K562 (cell line): ENCODE measurements at regions not wholly inside any gene's neighbourhood (a gene's known extent, or its start where the extent isn't known, plus 50 kb on each side); places are given as distances from the start of the nearest gene placed in this dataset.

Experiments
- ATAC-seq: fragments of 200-7000 bp; cut with Tn5 transposase; 3 replicates; pipeline ENCODE4 v1.9.1; 2020; ENCODE audit warnings: moderate library complexity
- BruUV-seq: library from RNA; stranded (reverse); fragments of 400-500 nt; replicated peaks from 2 replicates; lab custom pipeline; 2021; lab: Mats Ljungman, UMichigan
- CTCF ChIA-PET: fragments of 300-600 bp; formaldehyde crosslinking; extraction: SDS; loops from one replicate; lab custom pipeline; 2021; ENCODE audit warnings: low intra/inter-chr PET ratio; lab: Yijun Ruan, JAX
- POLR2A ChIA-PET: fragments of 300-600, 350-650 bp; sonication (Branson Sonifier 250); formaldehyde crosslinking; extraction: SDS; loops from one replicate; lab custom pipeline; 2021; ENCODE audit warnings: antibody characterized with exemption, inconsistent platforms; lab: Yijun Ruan, JAX
- DNase-seq, 4 experiments: peaks; one replicate each; pipeline versions ENCODE4 v3.0.0 to v3.0.0-alpha.2; 2011 to 2018; ENCODE audit warnings: low spot score in 3 of 4, mixed read lengths in 3 of 4; ENCODE audit errors: extremely low read depth in 1 of 4
- FAIRE-seq: peaks from 2 replicates; lab custom pipeline; 2011; peaks lifted over from hg19 to GRCh38; lab: Jason Lieb, UNC
- H2AFZ ChIP-seq: 2 replicates; pipeline ENCODE4 v1.6.0; 2011; ENCODE audit warnings: low read depth, low read length, control low read depth, inconsistent platforms
- H3K27ac ChIP-seq: fragments of 200-600 bp; 3 replicates; pipeline ENCODE4 v1.8.0; 2011; ENCODE audit warnings: low read depth, mild to moderate bottlenecking, control low read depth, inconsistent platforms, low read length, moderate library complexity, mixed read lengths; ENCODE audit errors: extremely low read depth
- H3K27me3 ChIP-seq, 2 experiments: fragments of 300-600 bp in 1 of 2; 2 replicates in 1 of 2; 3 replicates in 1 of 2; pipeline versions ENCODE4 v1.6.0 to v1.8.0; 2011; ENCODE audit warnings: inconsistent platforms in 2 of 2, low read length in 2 of 2, mild to moderate bottlenecking in 1 of 2, mixed read lengths in 1 of 2, moderate library complexity in 1 of 2; ENCODE audit not compliant: control insufficient read depth in 2 of 2, insufficient read depth in 2 of 2
- H3K36me3 ChIP-seq: fragments of 300-600 bp; 3 replicates; pipeline ENCODE4 v1.8.0; 2011; ENCODE audit warnings: mild to moderate bottlenecking, low read length, inconsistent platforms; ENCODE audit not compliant: control insufficient read depth, insufficient read depth
- H3K4me1 ChIP-seq, 2 experiments: fragments of 200-600 bp in 1 of 2; replicated peaks in 1 of 2; 2 replicates in 1 of 2; 3 replicates in 1 of 2; pipeline versions ENCODE4 v1.5.1 to v1.8.0; 2011; ENCODE audit warnings: inconsistent platforms in 2 of 2, low read length in 2 of 2, mild to moderate bottlenecking in 1 of 2, mixed read lengths in 1 of 2, moderate library complexity in 1 of 2; ENCODE audit not compliant: control insufficient read depth in 2 of 2, insufficient read depth in 2 of 2
- H3K4me2 ChIP-seq: 2 replicates; pipeline ENCODE4 v1.6.1; 2011; ENCODE audit warnings: low read length, control low read depth, inconsistent platforms, mixed read lengths; ENCODE audit not compliant: insufficient read depth
- H3K4me3 ChIP-seq: fragments of 200-600 bp; sonication (generic), shearing (Covaris generic); 2 replicates; pipeline ENCODE4 v1.5.1; 2016; ENCODE audit warnings: control low read depth, inconsistent platforms
- H3K79me2 ChIP-seq: fragments of 200-600 bp; 3 replicates; pipeline ENCODE4 v1.8.0; 2011; ENCODE audit warnings: low read length, inconsistent platforms; ENCODE audit not compliant: control insufficient read depth, insufficient read depth
- H3K9ac ChIP-seq, 2 experiments: 2 replicates each; pipeline versions ENCODE4 v1.6.0 to v1.6.1; 2011; ENCODE audit warnings: low read depth in 2 of 2, low read length in 2 of 2, control low read depth in 1 of 2, inconsistent platforms in 1 of 2, mild to moderate bottlenecking in 1 of 2, mixed read lengths in 1 of 2; ENCODE audit not compliant: insufficient read depth in 1 of 2
- H3K9me1 ChIP-seq: one replicate; pipeline ENCODE4 v1.6.0; 2011; ENCODE audit warnings: inconsistent platforms, mild to moderate bottlenecking, low read length, moderate library complexity; ENCODE audit not compliant: control insufficient read depth, insufficient read depth
- H3K9me3 ChIP-seq: replicated peaks from 2 replicates; pipeline ENCODE4 v1.5.1; 2011; ENCODE audit warnings: low read depth, low read length, inconsistent platforms; ENCODE audit not compliant: control insufficient read depth, insufficient read depth
- H4K20me1 ChIP-seq: replicated peaks from 2 replicates; pipeline ENCODE4 v1.6.1; 2011; ENCODE audit warnings: low read length, inconsistent platforms, mixed read lengths; ENCODE audit not compliant: control insufficient read depth, insufficient read depth
- ARHGAP35 ChIP-seq: fragments of 450-650 bp; IDR thresholded peaks from 2 replicates; pipeline ENCODE4 v1.6.1; 2018; ENCODE audit not compliant: partially characterized antibody
- CREM ChIP-seq: IDR thresholded peaks from 2 replicates; pipeline ENCODE4 v1.6.1; 2014; ENCODE audit warnings: antibody characterized with exemption, low read depth
- FOXA1 ChIP-seq: fragments of 450-650 bp; IDR thresholded peaks from 2 replicates; pipeline ENCODE4 v1.6.1; 2016; ENCODE audit warnings: mild to moderate bottlenecking, borderline replicate concordance
- MBD1 ChIP-seq: fragments of 250-450 bp; sonication (Bioruptor Pico); IDR thresholded peaks from 2 replicates; pipeline ENCODE4 v1.8.0; 2022; ENCODE audit warnings: inconsistent platforms
- MEIS2 ChIP-seq: fragments of 450-650 bp; IDR thresholded peaks from 2 replicates; pipeline ENCODE4 v1.6.1; 2014; ENCODE audit warnings: mild to moderate bottlenecking; ENCODE audit not compliant: partially characterized antibody
- NFIX ChIP-seq: fragments of 250-450 bp; sonication (Bioruptor Pico); IDR thresholded peaks from 2 replicates; pipeline ENCODE4 v1.4.0; 2020; ENCODE audit warnings: low read depth, mild to moderate bottlenecking, moderate library complexity
- PBX2 ChIP-seq, 2 experiments: IDR thresholded peaks in 1 of 2; conservative IDR thresholded peaks in 1 of 2; 2 replicates each; pipeline ENCODE4 v1.6.1; 2016; ENCODE audit warnings: low read depth in 2 of 2, mild to moderate bottlenecking in 1 of 2, missing compliant biosample characterization in 1 of 2, missing genetic modification characterization in 1 of 2, moderate library complexity in 1 of 2
- PURB ChIP-seq: sonication (generic); formaldehyde crosslinking; IDR thresholded peaks from 2 replicates; pipeline ENCODE4 v1.9.0; 2021; ENCODE audit warnings: low read depth, mild to moderate bottlenecking, missing genetic modification reagents
- RBM22 ChIP-seq: fragments of 200-400 bp; formaldehyde crosslinking; IDR thresholded peaks from 2 replicates; pipeline ENCODE4 v1.6.1; 2018; ENCODE audit warnings: low read length, low read depth; ENCODE audit not compliant: poor library complexity, severe bottlenecking
- SFPQ ChIP-seq: fragments of 200-400 bp; formaldehyde crosslinking; IDR thresholded peaks from 2 replicates; pipeline ENCODE4 v1.6.1; 2017; ENCODE audit warnings: mild to moderate bottlenecking, low read depth, low read length, moderate library complexity
- TAF1 ChIP-seq: IDR thresholded peaks from 2 replicates; pipeline ENCODE4 v1.6.1; 2011; ENCODE audit warnings: mild to moderate bottlenecking, low read length, moderate library complexity; ENCODE audit not compliant: insufficient read depth, control insufficient read depth, severe bottlenecking; ENCODE audit errors: extremely low read depth
- TCF7L2 ChIP-seq: fragments of 150-350 bp; IDR thresholded peaks from 2 replicates; pipeline ENCODE4 v1.6.1; 2016; ENCODE audit warnings: low read depth, mild to moderate bottlenecking, low read length, moderate library complexity
- ZFX ChIP-seq: sonication (generic); formaldehyde crosslinking; IDR thresholded peaks from 2 replicates; pipeline ENCODE4 v1.8.0; 2022; ENCODE audit warnings: mild to moderate bottlenecking, missing genetic modification reagents, moderate library complexity
- ZNF384 ChIP-seq: IDR thresholded peaks from 2 replicates; pipeline ENCODE4 v1.6.1; 2012; ENCODE audit warnings: low read depth, low read length, improper control_type of control experiment
- ZNF764 ChIP-seq: fragments of 250-450 bp; sonication (Bioruptor Pico); IDR thresholded peaks from 2 replicates; pipeline ENCODE4 v1.4.0; 2020; ENCODE audit warnings: low read depth, mild to moderate bottlenecking, moderate library complexity
- WGBS: fragments of 100-300 bp; shearing (Covaris generic); methylation state at CpG from one replicate; pipeline ENCODE4 v1.1.6; 2016; ENCODE audit warnings: low coverage, mixed read lengths; ENCODE audit not compliant: insufficient coverage; ENCODE audit errors: missing lambda C conversion rate; 5-methylcytosine and 5-hydroxymethylcytosine counted together
- in situ Hi-C: fragments of 300-500 bp; cut with MboI; formaldehyde crosslinking; loops from 4 replicates; pipeline ENCODE4 v1.15.0; 2018; ENCODE audit warnings: inconsistent platforms, mixed read lengths
- intact Hi-C: fragments of 100-400 bp; cut with micrococcal nuclease; formaldehyde crosslinking; loops from 2 replicates; pipeline ENCODE4 v1.14.2; 2022

- no peaks in the 10 kb centered on the region for H4K20me1 ChIP-seq
- no peaks in the 10 kb centered on the region for H3K9me3 ChIP-seq
- H3K79me2 ChIP-seq = no peaks in the 10 kb centered on the region
- BruUV-seq = no TSS peak
- no peak overlapping the region for H2AFZ ChIP-seq
- H3K36me3 ChIP-seq = no peaks in the 10 kb centered on the region
- CTCF ChIA-PET = no interaction called here
- H3K4me3 ChIP-seq = no peak overlapping the region
- DNase-seq (no peak), FAIRE-seq (no peak), ATAC-seq (no peak)
- peaks cover 0 to 10% of the 10 kb centered on the region in 2 experiments; a peak in 2 of 5 replicates for H3K4me1 ChIP-seq
- intact Hi-C loops = no loop called here
- H3K4me2 ChIP-seq = peak overlapping the region; percentile 86
- H3K27ac ChIP-seq = no peak overlapping the region
- H3K27me3 ChIP-seq = no peaks in the 10 kb centered on the region
- H3K9ac ChIP-seq = no peak overlapping the region
- POLR2A ChIA-PET = interaction anchor here (0.6 to 2.1 kb wide), 4 partner anchors 10 to 1024 kb away, joined by 3 to 5 read pairs (median 4); no protein-coding TSS in a partner anchor
- H3K9me1 ChIP-seq = no peaks in the 10 kb centered on the region
- in situ Hi-C loops = no loop called here
- 22% methylated on average over 1 of the region's 1 CpG for WGBS
- TF ChIP-seq FOXA1 (no peak), CREM (peak; percentile 15; the same call in 1 of the 2 replicates), ARHGAP35 (no peak), NFIX (CRISPR knock-in tag) (no peak), TCF7L2 (no peak), PURB (no peak), PBX2 (CRISPR knock-in tag; IDR thresholded peaks at IDR 0.05; ENCODE audit: low read depth) (no peak), PBX2 (tag; conservative IDR thresholded peaks at IDR 0.05; ENCODE audit: low read depth) (peak; percentile 69), ZNF764 (CRISPR knock-in tag) (no peak), ZNF384 (0 out of 2 replicates have a peak, but pooled peaks have one; percentile 19), SFPQ (0 out of 2 replicates have a peak, but pooled peaks have one; percentile 24), ZFX (no peak), MBD1 (CRISPR knock-in tag) (no peak), TAF1 (no peak), RBM22 (no peak), MEIS2 (peak; percentile 66)
Observed at GRCh38 chr6:28724395-28724794, 198.7 kb downstream of the GPX5 start.
